DMS153 treated with DMSO at 0.1 percent for 48 hours (cell line): ENCODE measurements at regions not wholly inside any gene's neighbourhood (a gene's known extent, or its start where the extent isn't known, plus 50 kb on each side); places are given as distances from the start of the nearest gene placed in this dataset.

Experiments
- DNase-seq: peaks from one replicate; lab custom pipeline; 2025; ENCODE audit not compliant: unreplicated experiment; lab: John Stamatoyannopoulos, UW

DNA sequence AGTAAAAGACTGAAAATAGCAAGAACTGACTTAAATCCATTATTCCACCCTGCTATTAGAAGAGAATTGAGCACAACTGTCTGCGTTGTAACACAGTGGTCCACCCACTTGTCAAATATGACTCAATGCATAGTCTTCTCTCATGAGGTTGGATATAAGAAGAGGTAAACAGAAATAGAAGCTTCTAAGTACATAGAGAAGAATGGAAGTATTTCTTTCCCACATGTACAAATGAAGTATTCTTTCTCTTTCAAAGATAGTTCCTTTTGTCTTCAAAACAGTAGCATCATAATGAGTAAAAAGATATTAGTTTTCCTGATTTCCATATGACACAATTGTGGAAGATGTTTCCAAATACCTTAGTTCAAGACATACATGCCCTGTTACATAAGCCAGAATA lies 348.6 kb upstream of the CCDC54 start:
- no peak for DNase-seq

- DNase-seq, result no peak
These were observed 345.1 kb upstream of the CCDC54 start for GRCh38 chr3:107032111-107032510.

- DNase-seq, result no peak
These were observed 343.1 kb upstream of the CCDC54 start for GRCh38 chr3:107034142-107034541.

- no peak for DNase-seq
These were observed 342.1 kb upstream of the CCDC54 start for GRCh38 chr3:107035176-107035575.

- no peak for DNase-seq
These were observed 332.6 kb upstream of the CCDC54 start for GRCh38 chr3:107044677-107045076.

GRCh38 chr3:107045791-107046190 lies 331.4 kb upstream of the CCDC54 start:
- no peak for DNase-seq

GRCh38 chr3:107055181-107055942 lies 321.9 kb upstream of the CCDC54 start:
- no peak for DNase-seq

DNA sequence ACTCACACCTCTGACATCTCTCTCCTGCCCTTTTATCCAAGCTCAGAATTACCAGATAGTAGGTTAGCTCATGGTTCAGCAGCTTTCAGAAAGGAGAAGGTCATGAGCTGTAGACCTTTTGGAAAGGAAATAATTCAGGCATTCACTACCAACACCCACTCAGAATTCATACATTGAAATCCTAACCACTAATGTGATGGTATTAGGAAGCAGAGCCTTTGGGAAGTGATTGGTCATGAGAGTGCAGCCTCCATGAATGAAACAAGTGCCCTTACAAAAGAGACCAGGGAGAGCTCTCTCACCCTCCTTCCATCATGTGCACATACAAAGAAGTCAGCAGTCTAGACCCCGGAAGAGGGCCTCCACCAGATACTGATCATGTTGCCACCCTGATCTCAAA lies 315.8 kb upstream of the CCDC54 start:
- no peak for DNase-seq

DNA sequence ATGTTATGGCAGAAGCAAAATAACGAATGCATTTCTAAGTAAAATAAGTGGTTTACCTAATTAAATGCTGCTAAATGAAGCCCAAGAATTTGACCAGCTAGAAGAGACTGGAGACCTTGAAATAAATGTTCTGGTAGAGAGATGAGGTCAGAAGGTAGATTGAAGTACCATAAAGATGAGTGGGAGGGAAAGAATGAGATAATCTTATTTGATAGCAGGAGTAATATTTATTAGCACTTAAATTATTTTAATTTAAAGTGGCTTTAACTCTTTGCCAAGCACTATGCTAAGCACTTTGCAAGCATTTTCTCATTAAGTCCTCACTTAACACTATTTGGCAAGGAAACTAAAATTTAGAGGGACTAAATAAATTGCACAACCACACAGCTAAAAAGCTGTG lies 314.9 kb upstream of the CCDC54 start:
- DNase-seq, result no peak

GRCh38 chr3:107062787-107063186 lies 314.5 kb upstream of the CCDC54 start:
- DNase-seq, result no peak

DNA sequence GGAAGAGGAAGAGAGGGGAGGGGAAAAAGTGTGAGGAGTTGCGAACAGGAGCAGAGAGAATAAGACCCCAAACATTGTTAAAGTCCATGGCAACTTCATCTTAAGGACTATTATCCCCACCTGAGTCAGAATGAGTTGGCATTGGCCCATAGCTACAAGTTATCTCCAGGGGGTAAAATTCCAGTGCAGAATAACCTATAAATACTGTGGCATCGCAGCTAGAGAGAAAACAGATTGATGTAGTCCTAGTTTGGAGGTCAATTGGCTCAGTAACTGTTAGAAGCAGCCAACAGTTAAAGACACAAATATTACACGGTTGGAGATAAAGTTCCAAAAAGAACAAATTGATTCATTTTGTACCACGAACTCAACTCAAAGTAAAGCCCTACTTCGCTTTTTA lies 313.9 kb upstream of the CCDC54 start:
- DNase-seq, result no peak

GRCh38 chr3:107064405-107065060 lies 312.7 kb upstream of the CCDC54 start:
- DNase-seq, result peak; percentile 66

- DNase-seq, result no peak
These were observed 312.0 kb upstream of the CCDC54 start for GRCh38 chr3:107065094-107065861.

DNA sequence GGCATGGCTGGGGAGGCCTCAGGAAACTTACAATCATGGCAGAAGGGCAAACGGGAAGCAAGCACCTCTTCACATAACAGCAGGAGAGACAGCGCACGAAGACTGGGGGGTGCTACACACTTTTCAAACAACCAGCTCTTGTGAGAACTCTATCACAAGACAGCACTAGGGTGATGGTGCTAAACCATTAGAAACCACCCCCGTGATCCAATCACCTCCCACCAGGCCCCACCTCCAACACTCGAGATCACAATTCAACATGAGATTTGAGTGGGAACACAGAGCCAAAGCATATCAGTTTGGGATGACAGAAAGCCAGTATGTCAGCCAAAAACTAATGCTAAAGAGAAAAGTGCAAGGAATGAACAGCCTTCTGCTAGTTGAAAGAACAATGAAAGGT lies 309.8 kb upstream of the CCDC54 start:
- no peak for DNase-seq

DNA sequence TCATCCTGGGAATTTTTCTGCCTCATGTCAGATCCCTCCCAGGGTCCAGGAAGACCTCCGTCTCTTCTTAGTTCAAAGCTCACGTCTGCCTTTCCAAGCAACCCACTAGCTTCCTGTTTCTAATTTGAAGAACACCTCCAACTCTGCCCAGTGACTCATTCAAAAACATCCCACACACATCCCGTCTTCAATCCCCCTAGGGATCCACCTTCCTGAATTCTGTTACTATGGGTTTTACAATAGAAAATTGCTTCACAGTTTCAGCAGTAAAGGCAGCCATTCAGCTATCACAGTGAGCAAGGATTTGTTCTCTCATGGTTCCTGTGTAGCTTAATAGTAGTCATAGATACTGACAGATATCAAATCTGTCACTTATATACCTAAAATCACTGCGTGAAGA lies 308.3 kb upstream of the CCDC54 start:
- DNase-seq, result no peak

DNA sequence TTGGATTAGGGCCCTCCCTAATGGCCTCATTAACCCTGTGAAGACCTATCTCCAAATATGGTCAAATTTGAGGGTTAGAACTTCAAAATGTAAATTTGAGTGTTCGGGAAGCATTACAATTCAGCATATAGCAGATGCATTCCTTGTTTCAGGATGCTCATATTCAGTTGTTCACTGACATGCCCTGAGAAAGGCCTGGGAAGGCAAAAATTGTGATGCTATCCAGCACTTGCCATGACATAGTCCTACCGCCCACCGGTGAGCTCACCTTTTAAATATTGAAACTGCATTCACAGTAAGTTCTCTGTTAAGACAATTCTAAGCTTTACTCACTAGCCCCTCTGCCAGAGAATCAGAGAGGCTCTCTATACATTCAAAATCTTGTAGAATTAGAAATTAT lies 300.3 kb upstream of the CCDC54 start:
- no peak for DNase-seq

GRCh38 chr3:107077391-107077790 lies 299.8 kb upstream of the CCDC54 start:
- DNase-seq, result no peak

DNA sequence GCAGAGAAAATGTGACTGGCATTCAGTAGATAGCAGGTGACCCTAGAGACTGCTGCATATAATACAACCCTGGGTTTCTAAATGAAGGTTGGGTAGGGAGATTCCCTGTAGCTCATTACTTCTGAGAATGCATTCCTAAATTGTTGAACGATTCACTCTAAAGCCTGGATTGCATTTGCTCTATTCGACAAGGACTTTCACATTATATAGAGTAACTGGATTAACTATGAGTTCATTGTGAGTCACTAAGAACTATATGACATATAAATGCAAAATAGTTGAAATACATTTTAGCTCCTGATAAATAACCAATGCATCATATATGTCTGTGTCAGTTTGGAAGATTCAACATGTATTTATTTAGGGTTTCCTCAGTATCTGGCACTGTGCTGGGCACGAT lies 294.7 kb upstream of the CCDC54 start:
- DNase-seq, result no peak

GRCh38 chr3:107085261-107085660 lies 292.0 kb upstream of the CCDC54 start:
- DNase-seq, result no peak

GRCh38 chr3:107092121-107092520 lies 285.1 kb upstream of the CCDC54 start:
- no peak for DNase-seq

DNA sequence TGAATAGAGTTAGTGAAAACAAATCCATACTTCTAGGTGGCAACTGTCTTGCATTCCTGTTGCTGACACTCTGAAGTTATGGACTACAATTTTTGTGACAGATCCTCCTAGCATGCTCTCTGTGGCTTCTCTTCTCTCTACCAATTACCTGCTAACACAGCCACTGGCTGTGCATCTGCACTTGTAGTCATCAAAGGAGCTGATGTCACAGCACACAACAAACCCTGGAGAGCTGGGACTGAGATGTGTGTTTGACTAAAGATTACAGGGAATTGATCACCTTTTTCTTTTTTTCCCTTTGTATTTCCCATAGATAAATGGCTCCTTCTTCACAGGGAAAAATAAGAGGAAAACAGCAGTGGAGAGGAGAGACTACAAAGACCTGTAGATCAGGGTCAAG lies 278.4 kb upstream of the CCDC54 start:
- DNase-seq, result no peak

DNA sequence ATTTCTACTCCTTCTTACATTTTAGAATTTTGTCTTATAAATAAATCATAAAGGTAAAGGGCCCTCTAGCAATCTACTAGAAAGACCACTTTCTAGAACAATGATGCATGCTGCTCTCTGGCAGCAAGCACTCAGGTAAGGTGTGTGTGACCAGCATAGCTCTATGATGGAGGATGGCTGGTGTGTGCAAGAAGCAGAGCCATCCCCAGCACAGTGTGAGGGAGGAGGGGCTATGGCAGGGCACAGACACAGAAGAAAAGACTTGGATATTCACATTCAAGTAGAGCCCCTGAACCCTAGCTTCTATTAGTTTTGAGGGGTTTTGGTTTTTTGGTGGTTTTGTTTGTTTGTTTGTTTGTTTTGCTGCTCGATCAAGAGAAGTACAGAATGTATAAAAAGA lies 277.1 kb upstream of the CCDC54 start:
- DNase-seq, result no peak
